C4-2B (cell line): ENCODE measurements at regions not wholly inside any gene's neighbourhood (a gene's known extent, or its start where the extent isn't known, plus 50 kb on each side); places are given as distances from the start of the nearest gene placed in this dataset.

Experiments
- ZFX ChIP-seq: fragments of 450-650 bp; IDR thresholded peaks from 2 replicates; pipeline ENCODE4 v1.6.1; 2017
- TF ChIP-seq, protein P1 (sequence below): fragments of 450-650 bp; conservative IDR thresholded peaks from 2 replicates; pipeline ENCODE4 v1.5.1; 2017; ENCODE audit warnings: mild to moderate bottlenecking

DNA sequence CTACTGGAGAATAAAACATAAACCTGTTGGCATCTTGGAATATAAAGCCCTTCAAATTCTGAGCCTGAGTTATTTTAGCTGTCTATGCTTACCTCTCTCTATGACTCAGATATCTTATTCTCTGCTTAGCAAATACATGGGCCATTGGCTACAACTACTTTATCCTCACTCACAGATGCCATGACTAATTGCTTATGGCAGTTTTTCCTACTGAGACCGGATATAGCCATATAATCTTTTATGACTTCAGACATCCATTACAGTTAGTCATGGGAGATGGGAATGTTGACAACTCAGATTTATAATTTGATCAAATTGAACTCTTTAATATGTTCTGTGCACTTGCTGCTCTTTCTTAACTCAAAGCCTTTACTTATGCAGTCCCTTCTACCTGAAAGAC is 502.4 kb upstream of the ATP2B1 start:
- TF ChIP-seq, protein P1, sequence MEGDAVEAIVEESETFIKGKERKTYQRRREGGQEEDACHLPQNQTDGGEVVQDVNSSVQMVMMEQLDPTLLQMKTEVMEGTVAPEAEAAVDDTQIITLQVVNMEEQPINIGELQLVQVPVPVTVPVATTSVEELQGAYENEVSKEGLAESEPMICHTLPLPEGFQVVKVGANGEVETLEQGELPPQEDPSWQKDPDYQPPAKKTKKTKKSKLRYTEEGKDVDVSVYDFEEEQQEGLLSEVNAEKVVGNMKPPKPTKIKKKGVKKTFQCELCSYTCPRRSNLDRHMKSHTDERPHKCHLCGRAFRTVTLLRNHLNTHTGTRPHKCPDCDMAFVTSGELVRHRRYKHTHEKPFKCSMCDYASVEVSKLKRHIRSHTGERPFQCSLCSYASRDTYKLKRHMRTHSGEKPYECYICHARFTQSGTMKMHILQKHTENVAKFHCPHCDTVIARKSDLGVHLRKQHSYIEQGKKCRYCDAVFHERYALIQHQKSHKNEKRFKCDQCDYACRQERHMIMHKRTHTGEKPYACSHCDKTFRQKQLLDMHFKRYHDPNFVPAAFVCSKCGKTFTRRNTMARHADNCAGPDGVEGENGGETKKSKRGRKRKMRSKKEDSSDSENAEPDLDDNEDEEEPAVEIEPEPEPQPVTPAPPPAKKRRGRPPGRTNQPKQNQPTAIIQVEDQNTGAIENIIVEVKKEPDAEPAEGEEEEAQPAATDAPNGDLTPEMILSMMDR, result no peak
- TF ChIP-seq ZFX, result no peak
